ENCODE measurements at regions not wholly inside any gene's neighbourhood (a gene's known extent, or its start where the extent isn't known, plus 50 kb on each side); places are given as distances from the start of the nearest gene placed in this dataset.

- TF ChIP-seq CTCF (CRISPR knock-in tag; IDR thresholded peaks at IDR 0.05) (no peak), ZNF501 (CRISPR knock-in tag; IDR thresholded peaks at IDR 0.05) (no peak), ZNF543 (CRISPR knock-in tag; IDR thresholded peaks at IDR 0.05) (no peak), TFAP4 (IDR thresholded peaks at IDR 0.05; ENCODE audit: borderline replicate concordance, low read depth) (no peak), DR1 (CRISPR knock-in tag; IDR thresholded peaks at IDR 0.05) (no peak), KLF12 (CRISPR knock-in tag; IDR thresholded peaks at IDR 0.05; ENCODE audit: borderline replicate concordance) (no peak), HNF4G (IDR thresholded peaks at IDR 0.05; ENCODE audit: borderline replicate concordance, low read depth, low read length) (no peak), HNF4G (CRISPR knock-in tag; IDR thresholded peaks at IDR 0.05; ENCODE audit: borderline replicate concordance, low read depth) (no peak), KLF16 (CRISPR knock-in tag; IDR thresholded peaks at IDR 0.05) (no peak), EP300 (IDR thresholded peaks at IDR 0.05; ENCODE audit: low read depth in 2 of 2, low read length in 2 of 2) (no peak), EP300 (CRISPR knock-in tag; IDR thresholded peaks at IDR 0.05; ENCODE audit: borderline replicate concordance) (no peak), JUNB (CRISPR knock-in tag; IDR thresholded peaks at IDR 0.05; ENCODE audit: borderline replicate concordance) (no peak), ZNF468 (CRISPR knock-in tag; IDR thresholded peaks at IDR 0.05) (no peak), ZNF329 (CRISPR knock-in tag; IDR thresholded peaks at IDR 0.05; ENCODE audit: low read depth) (no peak), ARHGAP35 (CRISPR knock-in tag; IDR thresholded peaks at IDR 0.05; ENCODE audit: borderline replicate concordance) (no peak), NFIC (IDR thresholded peaks at IDR 0.05; ENCODE audit: low read length) (no peak)
Measured at GRCh38 chr5:163947848-163948666, 442.6 kb downstream of the MAT2B start.
